HEK293 (cell line): ENCODE measurements at regions not wholly inside any gene's neighbourhood (a gene's known extent, or its start where the extent isn't known, plus 50 kb on each side); places are given as distances from the start of the nearest gene placed in this dataset.

Experiments used
- CTCF ChIP-seq: fragments of 450-650 bp; formaldehyde crosslinking; IDR thresholded peaks from 2 replicates; pipeline ENCODE4 v1.5.1; 2016; ENCODE audit warnings: missing biosample characterization, missing genetic modification characterization
- INSM2 ChIP-seq: fragments of 450-650 bp; formaldehyde crosslinking; IDR thresholded peaks from 2 replicates; pipeline ENCODE4 v1.5.1; 2016; ENCODE audit warnings: missing biosample characterization, missing genetic modification characterization
- REST ChIP-seq: fragments of 450-650 bp; formaldehyde crosslinking; IDR thresholded peaks from 2 replicates; pipeline ENCODE4 v1.5.1; 2016; ENCODE audit warnings: missing biosample characterization, missing genetic modification characterization
- YY2 ChIP-seq: fragments of 450-650 bp; formaldehyde crosslinking; IDR thresholded peaks from 2 replicates; pipeline ENCODE4 v1.5.1; 2016; ENCODE audit warnings: missing biosample characterization, missing genetic modification characterization
- ZNF157 ChIP-seq: fragments of 450-650 bp; formaldehyde crosslinking; IDR thresholded peaks from 2 replicates; pipeline ENCODE4 v1.5.1; 2016; ENCODE audit warnings: missing biosample characterization, missing genetic modification characterization
- ZNF184 ChIP-seq: fragments of 450-650 bp; IDR thresholded peaks from 2 replicates; pipeline ENCODE4 v1.5.1; 2018; ENCODE audit warnings: missing biosample characterization, mild to moderate bottlenecking, missing genetic modification characterization

- TF ChIP-seq REST, result no peak
- TF ChIP-seq CTCF, result no peak
- TF ChIP-seq YY2 (tag by site-specific recombination), result no peak
- no peak for TF ChIP-seq ZNF184 (tag by site-specific recombination)
- TF ChIP-seq INSM2 (tag by site-specific recombination), result no peak
- no peak for TF ChIP-seq ZNF157 (tag by site-specific recombination)
Observed at GRCh38 chr15:69666441-69666882, 213.8 kb downstream of the RPLP1 start.
